HG03159 (cell line): ENCODE measurements at regions not wholly inside any gene's neighbourhood (a gene's known extent, or its start where the extent isn't known, plus 50 kb on each side); places are given as distances from the start of the nearest gene placed in this dataset.
"Not testable (repeated sequence)": the region's sequence is repeated elsewhere in the genome, so short reads cannot be mapped to it uniquely, and the experiment has no call there.

Experiments
- ATAC-seq: cut with Tn5 transposase; IDR thresholded peaks from one replicate; pipeline ENCODE4 v1.9.1; 2021; ENCODE audit warnings: mild to moderate bottlenecking, moderate library complexity; ENCODE audit not compliant: unreplicated experiment

- ATAC-seq = peak; percentile 66
These were observed 2700.2 kb downstream of the PCDH9 start for GRCh38 chr13:64529874-64530485.

GRCh38 chr13:64528838-64529237 is 2701.3 kb downstream of the PCDH9 start:
- no peak for ATAC-seq

GRCh38 chr13:64527561-64527960 is 2702.6 kb downstream of the PCDH9 start:
- ATAC-seq = no peak

GRCh38 chr13:64525687-64526086 is 2704.4 kb downstream of the PCDH9 start:
- ATAC-seq = no peak

- ATAC-seq = no peak
These were observed 2719.4 kb downstream of the PCDH9 start for GRCh38 chr13:64510747-64511146.

- ATAC-seq = no peak
These were observed 2723.9 kb downstream of the PCDH9 start for GRCh38 chr13:64506246-64506645.

GRCh38 chr13:64505336-64505910 is 2724.7 kb downstream of the PCDH9 start:
- no peak for ATAC-seq

- ATAC-seq = no peak
These were observed 2741.4 kb downstream of the PCDH9 start for GRCh38 chr13:64488731-64489130.

- no peak for ATAC-seq
These were observed 2747.8 kb downstream of the PCDH9 start for GRCh38 chr13:64482373-64482772.

GRCh38 chr13:64480672-64481071 is 2749.5 kb downstream of the PCDH9 start:
- no peak for ATAC-seq

- ATAC-seq = no peak
These were observed 2749.9 kb downstream of the PCDH9 start for GRCh38 chr13:64480211-64480610.

- no peak for ATAC-seq
These were observed 2753.0 kb downstream of the PCDH9 start for GRCh38 chr13:64477146-64477545.

- not testable (repeated sequence) for ATAC-seq
These were observed 2754.0 kb downstream of the PCDH9 start for GRCh38 chr13:64476041-64476568.

GRCh38 chr13:64471916-64472315 is 2758.2 kb downstream of the PCDH9 start:
- ATAC-seq = no peak

- ATAC-seq = no peak
These were observed 2759.4 kb downstream of the PCDH9 start for GRCh38 chr13:64470751-64471150.

- ATAC-seq = no peak
These were observed 2770.4 kb downstream of the PCDH9 start for GRCh38 chr13:64459778-64460177.

- ATAC-seq = no peak
These were observed 2772.2 kb downstream of the PCDH9 start for GRCh38 chr13:64457976-64458375.

GRCh38 chr13:64455124-64455523 is 2775.0 kb downstream of the PCDH9 start:
- ATAC-seq = no peak

GRCh38 chr13:64453831-64454230 is 2776.3 kb downstream of the PCDH9 start:
- ATAC-seq = no peak

GRCh38 chr13:64446372-64446771 is 2783.8 kb downstream of the PCDH9 start:
- no peak for ATAC-seq

GRCh38 chr13:64441740-64442139 is 2788.4 kb downstream of the PCDH9 start:
- no peak for ATAC-seq

- ATAC-seq = no peak
These were observed 2792.1 kb downstream of the PCDH9 start for GRCh38 chr13:64438084-64438483.

- no peak for ATAC-seq
These were observed 2800.4 kb downstream of the PCDH9 start for GRCh38 chr13:64429691-64430090.
